HG02763 (cell line): ENCODE measurements at regions not wholly inside any gene's neighbourhood (a gene's known extent, or its start where the extent isn't known, plus 50 kb on each side); places are given as distances from the start of the nearest gene placed in this dataset.

Experiments
- ATAC-seq: cut with Tn5 transposase; IDR thresholded peaks from one replicate; pipeline ENCODE4 v1.9.1; 2021; ENCODE audit warnings: mild to moderate bottlenecking, moderate library complexity; ENCODE audit not compliant: unreplicated experiment

GRCh38 chr5:5009240-5009639, 130.9 kb upstream of the ADAMTS16 start:
- no peak for ATAC-seq

GRCh38 chr5:5011151-5011550, 129.0 kb upstream of the ADAMTS16 start:
- no peak for ATAC-seq

GRCh38 chr5:5014586-5015235, 125.4 kb upstream of the ADAMTS16 start:
- no peak for ATAC-seq

GRCh38 chr5:5017827-5018577, 122.1 kb upstream of the ADAMTS16 start:
- ATAC-seq = no peak

GRCh38 chr5:5018578-5018970, 121.6 kb upstream of the ADAMTS16 start:
- no peak for ATAC-seq

GRCh38 chr5:5021436-5021835, 118.7 kb upstream of the ADAMTS16 start:
- no peak for ATAC-seq

GRCh38 chr5:5025098-5025773, 114.9 kb upstream of the ADAMTS16 start:
- ATAC-seq = no peak

- ATAC-seq = no peak
These were observed 114.2 kb upstream of the ADAMTS16 start for GRCh38 chr5:5025774-5026408.

GRCh38 chr5:5026409-5026785, 113.7 kb upstream of the ADAMTS16 start:
- no peak for ATAC-seq

GRCh38 chr5:5031665-5032064, 108.5 kb upstream of the ADAMTS16 start:
- ATAC-seq = no peak

- ATAC-seq = no peak
These were observed 102.5 kb upstream of the ADAMTS16 start for GRCh38 chr5:5037674-5038073.

- no peak for ATAC-seq
These were observed 100.2 kb upstream of the ADAMTS16 start for GRCh38 chr5:5039918-5040317.

- no peak for ATAC-seq
These were observed 99.4 kb upstream of the ADAMTS16 start for GRCh38 chr5:5040712-5041111.

GRCh38 chr5:5042806-5043205, 97.3 kb upstream of the ADAMTS16 start:
- no peak for ATAC-seq

GRCh38 chr5:5043346-5043745, 96.8 kb upstream of the ADAMTS16 start:
- ATAC-seq = no peak

- no peak for ATAC-seq
These were observed 95.8 kb upstream of the ADAMTS16 start for GRCh38 chr5:5044247-5044840.

GRCh38 chr5:5046680-5047502, 93.2 kb upstream of the ADAMTS16 start:
- ATAC-seq = peak; percentile 84

- ATAC-seq = no peak
These were observed 89.3 kb upstream of the ADAMTS16 start for GRCh38 chr5:5050801-5051200.

- ATAC-seq = no peak
These were observed 84.4 kb upstream of the ADAMTS16 start for GRCh38 chr5:5055712-5056111.

GRCh38 chr5:5061836-5062235, 78.3 kb upstream of the ADAMTS16 start:
- ATAC-seq = no peak
